NCI-H2029 (cell line): ENCODE measurements at regions not wholly inside any gene's neighbourhood (a gene's known extent, or its start where the extent isn't known, plus 50 kb on each side); places are given as distances from the start of the nearest gene placed in this dataset.

Source experiments
- DNase-seq: peaks from one replicate; lab custom pipeline; 2025; lab: John Stamatoyannopoulos, UW

GRCh38 chr5:117212866-117213265 lies 638.2 kb upstream of the SEMA6A start:
- no peak for DNase-seq

GRCh38 chr5:117210796-117211195 lies 636.2 kb upstream of the SEMA6A start:
- DNase-seq: no peak

GRCh38 chr5:117209479-117209878 lies 634.9 kb upstream of the SEMA6A start:
- no peak for DNase-seq

GRCh38 chr5:117207088-117207668 lies 632.6 kb upstream of the SEMA6A start:
- DNase-seq: no peak

- DNase-seq: no peak
Observed at GRCh38 chr5:117205894-117206293, 631.3 kb upstream of the SEMA6A start.

GRCh38 chr5:117204926-117205869 lies 630.6 kb upstream of the SEMA6A start:
- DNase-seq: no peak

GRCh38 chr5:117204404-117204803 lies 629.8 kb upstream of the SEMA6A start:
- no peak for DNase-seq

GRCh38 chr5:117203584-117203983 lies 629.0 kb upstream of the SEMA6A start:
- no peak for DNase-seq

- DNase-seq: no peak
Observed at GRCh38 chr5:117201001-117201400, 626.4 kb upstream of the SEMA6A start.

- no peak for DNase-seq
Observed at GRCh38 chr5:117195076-117195475, 620.5 kb upstream of the SEMA6A start.

- DNase-seq: no peak
Observed at GRCh38 chr5:117191251-117191650, 616.6 kb upstream of the SEMA6A start.

- no peak for DNase-seq
Observed at GRCh38 chr5:117189784-117190183, 615.2 kb upstream of the SEMA6A start.

GRCh38 chr5:117188211-117188610 lies 613.6 kb upstream of the SEMA6A start:
- DNase-seq: no peak

GRCh38 chr5:117186751-117187150 lies 612.1 kb upstream of the SEMA6A start:
- DNase-seq: no peak

GRCh38 chr5:117183326-117183725 lies 608.7 kb upstream of the SEMA6A start:
- DNase-seq: no peak

- no peak for DNase-seq
Observed at GRCh38 chr5:117182104-117182503, 607.5 kb upstream of the SEMA6A start.

GRCh38 chr5:117177302-117177701 lies 602.7 kb upstream of the SEMA6A start:
- no peak for DNase-seq

- no peak for DNase-seq
Observed at GRCh38 chr5:117165068-117165467, 590.4 kb upstream of the SEMA6A start.

- DNase-seq: no peak
Observed at GRCh38 chr5:117161718-117162335, 587.2 kb upstream of the SEMA6A start.

GRCh38 chr5:117160391-117160790 lies 585.8 kb upstream of the SEMA6A start:
- DNase-seq: no peak

- no peak for DNase-seq
Observed at GRCh38 chr5:117149312-117149711, 574.7 kb upstream of the SEMA6A start.

- no peak for DNase-seq
Observed at GRCh38 chr5:117144086-117144485, 569.5 kb upstream of the SEMA6A start.

- DNase-seq: no peak
Observed at GRCh38 chr5:117143406-117143805, 568.8 kb upstream of the SEMA6A start.
